ENCODE measurements at regions not wholly inside any gene's neighbourhood (a gene's known extent, or its start where the extent isn't known, plus 50 kb on each side); places are given as distances from the start of the nearest gene placed in this dataset.

DNA sequence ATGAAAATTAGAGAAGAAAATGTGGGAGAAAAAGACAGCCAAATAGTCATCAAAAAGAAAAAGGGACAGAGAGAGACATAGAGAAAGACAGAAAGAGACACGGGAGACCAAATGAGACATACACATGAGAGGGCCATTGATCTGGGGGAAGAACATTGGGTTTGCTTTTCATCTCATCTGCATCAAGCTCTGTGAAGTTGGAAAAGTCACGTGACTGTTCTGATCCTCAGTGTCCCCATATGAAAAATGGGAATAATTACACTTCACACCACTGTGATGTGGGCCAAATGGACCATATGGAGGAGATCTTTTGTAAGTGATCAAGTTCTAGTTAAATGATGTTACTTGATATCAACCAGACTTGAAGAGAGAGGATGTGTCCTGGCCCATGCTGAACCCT is 147.1 kb upstream of the NRXN3 start:
- TF ChIP-seq EZH2phosphoT487 (IDR thresholded peaks at IDR 0.05; ENCODE audit: insufficient read depth, low read depth) (no peak), EZH2 (IDR thresholded peaks at IDR 0.05; ENCODE audit: insufficient read depth, poor library complexity, severe bottlenecking) (no peak)
